ENCODE measurements at regions not wholly inside any gene's neighbourhood (a gene's known extent, or its start where the extent isn't known, plus 50 kb on each side); places are given as distances from the start of the nearest gene placed in this dataset.

DNA sequence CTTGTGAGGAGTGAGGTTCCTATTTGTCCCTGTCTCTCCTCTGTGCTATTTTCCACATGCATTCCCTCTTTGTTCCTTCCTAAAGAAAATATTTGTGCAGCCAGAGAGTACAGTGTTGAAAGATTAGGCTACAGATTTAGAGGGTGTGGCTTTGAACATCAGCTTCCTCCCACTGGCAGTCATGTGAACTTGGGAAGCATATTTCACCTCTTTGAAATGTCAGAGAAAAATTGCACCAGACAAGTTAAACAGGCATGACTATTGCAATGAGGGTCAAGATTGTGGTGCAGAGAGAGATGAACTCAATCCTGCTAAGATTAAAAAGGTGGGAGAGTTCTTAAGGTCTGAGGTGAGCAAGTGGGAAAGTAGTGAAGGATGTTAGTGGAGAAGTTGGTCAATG is 641.0 kb downstream of the DNAH5 start:
- Histone ChIP-seq H3K27ac (ENCODE audit: insufficient read depth in 1 of 2, low read depth in 1 of 2, low read length in 2 of 2, poor library complexity in 1 of 2, severe bottlenecking in 2 of 2) (no peak overlapping the region), H3K27me3 (replicated peaks in 2 of 5; ENCODE audit: control insufficient read depth in 4 of 5, insufficient read depth in 5 of 5, low read length in 4 of 5) (peaks cover 0 to 2% (median 0%) of the 10 kb centered on the region in 5 experiments), H3K36me3 (ENCODE audit: control insufficient read depth in 4 of 4, insufficient read depth in 4 of 4, low read length in 3 of 4) (no peaks in the 10 kb centered on the region), H3K4me3 (ENCODE audit: control insufficient read depth in 1 of 7, extremely low read depth in 1 of 7, insufficient read depth in 4 of 7, low read depth in 2 of 7, low read length in 6 of 7) (no peak overlapping the region), H3K4me1 (ENCODE audit: control extremely low read depth in 1 of 4, control insufficient read depth in 4 of 4, insufficient read depth in 4 of 4, low read length in 3 of 4) (no peaks in the 10 kb centered on the region), H3K9me3 (ENCODE audit: control extremely low read depth in 1 of 5, control insufficient read depth in 4 of 5, insufficient read depth in 2 of 5, low read depth in 1 of 5, low read length in 4 of 5) (peaks cover 0 to 2% (median 0%) of the 10 kb centered on the region in 5 experiments)
- CTCF ChIA-PET: no interaction called here
- POLR2A ChIA-PET: no interaction called here
- no peak for DNase-seq

GRCh38 chr5:13278811-13279210 is 665.7 kb downstream of the DNAH5 start:
- Histone ChIP-seq H3K4me3 (ENCODE audit: control insufficient read depth in 1 of 7, extremely low read depth in 1 of 7, insufficient read depth in 4 of 7, low read depth in 2 of 7, low read length in 6 of 7) (no peak overlapping the region), H3K36me3 (ENCODE audit: control insufficient read depth in 4 of 4, insufficient read depth in 4 of 4, low read length in 3 of 4) (no peaks in the 10 kb centered on the region), H3K27ac (ENCODE audit: insufficient read depth in 1 of 2, low read depth in 1 of 2, low read length in 2 of 2, poor library complexity in 1 of 2, severe bottlenecking in 2 of 2) (no peak overlapping the region), H3K27me3 (replicated peaks in 2 of 5; ENCODE audit: control insufficient read depth in 4 of 5, insufficient read depth in 5 of 5, low read length in 4 of 5) (peaks cover 0 to 1% (median 0%) of the 10 kb centered on the region in 5 experiments), H3K4me1 (ENCODE audit: control extremely low read depth in 1 of 4, control insufficient read depth in 4 of 4, insufficient read depth in 4 of 4, low read length in 3 of 4) (no peaks in the 10 kb centered on the region), H3K9me3 (ENCODE audit: control extremely low read depth in 1 of 5, control insufficient read depth in 4 of 5, insufficient read depth in 2 of 5, low read depth in 1 of 5, low read length in 4 of 5) (peaks cover 0 to under 1% (median 0%) of the 10 kb centered on the region in 5 experiments)
- 100% methylated on average over 2 of the region's 2 CpGs for WGBS (ENCODE audit: insufficient coverage)
- ChIA-PET CTCF (no interaction called here), POLR2A (no interaction called here)
- DNase-seq: no peak

GRCh38 chr5:13278148-13278547 is 666.3 kb downstream of the DNAH5 start:
- ChIA-PET CTCF (no interaction called here), POLR2A (no interaction called here)
- Histone ChIP-seq H3K4me1 (ENCODE audit: control extremely low read depth in 1 of 4, control insufficient read depth in 4 of 4, insufficient read depth in 4 of 4, low read length in 3 of 4) (no peaks in the 10 kb centered on the region), H3K4me3 (ENCODE audit: control insufficient read depth in 1 of 7, extremely low read depth in 1 of 7, insufficient read depth in 4 of 7, low read depth in 2 of 7, low read length in 6 of 7) (no peak overlapping the region), H3K27ac (ENCODE audit: insufficient read depth in 1 of 2, low read depth in 1 of 2, low read length in 2 of 2, poor library complexity in 1 of 2, severe bottlenecking in 2 of 2) (no peak overlapping the region), H3K36me3 (ENCODE audit: control insufficient read depth in 4 of 4, insufficient read depth in 4 of 4, low read length in 3 of 4) (no peaks in the 10 kb centered on the region), H3K27me3 (replicated peaks in 2 of 5; ENCODE audit: control insufficient read depth in 4 of 5, insufficient read depth in 5 of 5, low read length in 4 of 5) (peaks cover 0 to 1% (median 0%) of the 10 kb centered on the region in 5 experiments), H3K9me3 (ENCODE audit: control extremely low read depth in 1 of 5, control insufficient read depth in 4 of 5, insufficient read depth in 2 of 5, low read depth in 1 of 5, low read length in 4 of 5) (peaks cover 0 to 1% (median 0%) of the 10 kb centered on the region in 5 experiments)
- no peak for DNase-seq
- WGBS (ENCODE audit: insufficient coverage): 80% methylated on average over 1 of the region's 2 CpGs

DNA sequence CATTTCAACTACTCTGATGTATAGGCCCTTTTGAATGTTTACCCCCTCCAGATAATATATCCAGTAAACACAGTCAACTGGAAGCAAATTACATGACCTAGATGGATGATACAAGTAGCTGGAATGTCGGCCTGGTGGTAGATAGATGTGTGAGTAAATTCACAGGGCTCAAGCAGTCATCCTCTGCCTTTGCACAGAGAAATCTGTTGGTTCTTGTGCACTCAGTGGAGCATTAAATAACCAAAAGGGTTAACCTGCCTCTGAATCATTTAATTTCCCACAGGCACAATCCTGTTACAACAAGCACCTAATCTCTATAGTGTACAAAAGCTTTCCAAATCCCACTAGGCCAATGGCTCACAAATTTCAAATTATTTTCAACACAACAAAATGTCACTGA is 668.3 kb downstream of the DNAH5 start:
- H3K36me3 ChIP-seq (ENCODE audit: control insufficient read depth in 4 of 4, insufficient read depth in 4 of 4, low read length in 3 of 4): no peaks in the 10 kb centered on the region
- WGBS (ENCODE audit: insufficient coverage): 100% methylated on average over 1 of the region's 1 CpG
- H3K27me3 ChIP-seq (replicated peaks in 2 of 5; ENCODE audit: control insufficient read depth in 4 of 5, insufficient read depth in 5 of 5, low read length in 4 of 5): peaks cover 0 to 1% (median 0%) of the 10 kb centered on the region in 5 experiments
- peaks cover 0 to 1% (median 0%) of the 10 kb centered on the region in 5 experiments for H3K9me3 ChIP-seq (ENCODE audit: control extremely low read depth in 1 of 5, control insufficient read depth in 4 of 5, insufficient read depth in 2 of 5, low read depth in 1 of 5, low read length in 4 of 5)
- no peak overlapping the region for H3K27ac ChIP-seq (ENCODE audit: insufficient read depth in 1 of 2, low read depth in 1 of 2, low read length in 2 of 2, poor library complexity in 1 of 2, severe bottlenecking in 2 of 2)
- ChIA-PET CTCF (no interaction called here), POLR2A (no interaction called here)
- H3K4me1 ChIP-seq (ENCODE audit: control extremely low read depth in 1 of 4, control insufficient read depth in 4 of 4, insufficient read depth in 4 of 4, low read length in 3 of 4): no peaks in the 10 kb centered on the region
- no peak for DNase-seq
- no peak overlapping the region for H3K4me3 ChIP-seq (ENCODE audit: control insufficient read depth in 1 of 7, extremely low read depth in 1 of 7, insufficient read depth in 4 of 7, low read depth in 2 of 7, low read length in 6 of 7)

DNA sequence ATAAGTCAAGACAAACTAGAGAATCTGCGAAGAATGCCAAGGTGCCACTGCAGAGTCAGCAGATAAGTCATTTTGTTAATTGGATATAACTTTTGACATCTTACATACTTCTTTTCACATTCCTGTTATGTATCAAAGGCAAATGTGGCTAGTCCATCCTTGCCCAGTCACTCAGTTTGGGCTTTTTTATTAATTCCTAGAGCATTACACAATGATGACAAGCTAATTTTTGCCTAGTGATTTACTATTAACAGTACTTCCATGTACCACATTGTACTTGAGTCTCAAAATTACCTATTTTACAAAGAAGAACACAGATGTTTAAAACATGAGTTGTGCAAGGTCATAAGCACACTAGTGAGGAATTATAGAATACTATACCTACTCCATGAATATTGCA is 680.8 kb downstream of the DNAH5 start:
- POLR2A ChIA-PET: no interaction called here
- no peaks in the 10 kb centered on the region for H3K4me1 ChIP-seq (ENCODE audit: control extremely low read depth in 1 of 4, control insufficient read depth in 4 of 4, insufficient read depth in 4 of 4, low read length in 3 of 4)
- no peak overlapping the region for H3K4me3 ChIP-seq (ENCODE audit: control insufficient read depth in 1 of 7, extremely low read depth in 1 of 7, insufficient read depth in 4 of 7, low read depth in 2 of 7, low read length in 6 of 7)
- no peak overlapping the region for H3K27ac ChIP-seq (ENCODE audit: insufficient read depth in 1 of 2, low read depth in 1 of 2, low read length in 2 of 2, poor library complexity in 1 of 2, severe bottlenecking in 2 of 2)
- no peak for DNase-seq
- CTCF ChIA-PET: no interaction called here
- peaks cover 0 to 4% (median 0%) of the 10 kb centered on the region in 5 experiments for H3K9me3 ChIP-seq (ENCODE audit: control extremely low read depth in 1 of 5, control insufficient read depth in 4 of 5, insufficient read depth in 2 of 5, low read depth in 1 of 5, low read length in 4 of 5)
- H3K36me3 ChIP-seq (ENCODE audit: control insufficient read depth in 4 of 4, insufficient read depth in 4 of 4, low read length in 3 of 4): no peaks in the 10 kb centered on the region
- WGBS (ENCODE audit: insufficient coverage): 100% methylated on average over 1 of the region's 1 CpG
- no peaks in the 10 kb centered on the region for H3K27me3 ChIP-seq (replicated peaks in 2 of 5; ENCODE audit: control insufficient read depth in 4 of 5, insufficient read depth in 5 of 5, low read length in 4 of 5)

DNA sequence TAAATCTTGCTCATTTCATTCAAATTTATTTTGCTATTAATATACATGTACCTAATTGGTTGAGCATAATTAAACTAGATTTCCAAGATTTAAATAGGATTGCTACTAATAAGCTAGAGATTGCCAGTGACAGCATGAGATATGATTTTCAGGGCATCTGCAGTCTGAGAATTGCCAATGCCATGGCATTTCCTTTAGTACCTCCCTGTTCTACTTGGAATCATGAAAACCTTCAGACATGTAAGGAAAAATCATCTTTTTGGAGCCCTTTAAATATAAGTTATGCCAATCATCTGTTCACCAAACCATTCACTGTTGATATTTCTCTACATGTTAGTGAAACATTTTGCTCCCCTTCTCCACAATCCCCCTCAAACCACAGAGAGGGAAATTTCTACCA is 691.4 kb downstream of the DNAH5 start:
- H3K9me3 ChIP-seq (ENCODE audit: control extremely low read depth in 1 of 5, control insufficient read depth in 4 of 5, insufficient read depth in 2 of 5, low read depth in 1 of 5, low read length in 4 of 5): no peaks in the 10 kb centered on the region
- H3K27ac ChIP-seq (ENCODE audit: insufficient read depth in 1 of 2, low read depth in 1 of 2, low read length in 2 of 2, poor library complexity in 1 of 2, severe bottlenecking in 2 of 2): no peak overlapping the region
- H3K4me3 ChIP-seq (ENCODE audit: control insufficient read depth in 1 of 7, extremely low read depth in 1 of 7, insufficient read depth in 4 of 7, low read depth in 2 of 7, low read length in 6 of 7): no peak overlapping the region
- H3K4me1 ChIP-seq (ENCODE audit: control extremely low read depth in 1 of 4, control insufficient read depth in 4 of 4, insufficient read depth in 4 of 4, low read length in 3 of 4): peaks cover 0 to 9% (median 6%) of the 10 kb centered on the region in 4 experiments
- ChIA-PET POLR2A (no interaction called here), CTCF (no interaction called here)
- DNase-seq: no peak
- H3K27me3 ChIP-seq (replicated peaks in 2 of 5; ENCODE audit: control insufficient read depth in 4 of 5, insufficient read depth in 5 of 5, low read length in 4 of 5): no peaks in the 10 kb centered on the region
- no peaks in the 10 kb centered on the region for H3K36me3 ChIP-seq (ENCODE audit: control insufficient read depth in 4 of 4, insufficient read depth in 4 of 4, low read length in 3 of 4)

DNA sequence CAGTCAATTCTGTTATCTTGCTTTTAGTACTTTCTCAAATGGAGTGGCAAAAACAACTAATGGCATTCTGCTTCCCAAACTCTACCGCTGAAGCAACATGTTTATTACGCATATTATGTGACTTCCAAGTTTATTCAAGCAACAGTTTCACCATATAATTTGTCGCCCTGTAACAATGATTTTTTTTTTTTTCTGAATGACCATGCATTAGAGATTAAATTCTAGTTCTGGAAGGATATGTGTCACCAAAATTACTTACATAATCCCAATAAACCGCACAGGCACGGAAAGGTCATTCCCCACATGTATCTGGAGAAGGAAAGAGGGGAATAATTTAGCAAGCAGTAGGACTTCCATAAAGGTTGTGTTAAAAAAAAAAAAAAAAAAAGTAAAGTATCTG is 691.8 kb downstream of the DNAH5 start:
- ChIA-PET CTCF (no interaction called here), POLR2A (no interaction called here)

More for the DNA sequence above, 691.8 kb downstream of the DNAH5 start:
- no peaks in the 10 kb centered on the region for H3K36me3 ChIP-seq (ENCODE audit: control insufficient read depth in 4 of 4, insufficient read depth in 4 of 4, low read length in 3 of 4)
- H3K4me1 ChIP-seq (ENCODE audit: control extremely low read depth in 1 of 4, control insufficient read depth in 4 of 4, insufficient read depth in 4 of 4, low read length in 3 of 4): peaks cover 0 to 9% (median 6%) of the 10 kb centered on the region in 4 experiments
- no peaks in the 10 kb centered on the region for H3K9me3 ChIP-seq (ENCODE audit: control extremely low read depth in 1 of 5, control insufficient read depth in 4 of 5, insufficient read depth in 2 of 5, low read depth in 1 of 5, low read length in 4 of 5)
- H3K27me3 ChIP-seq (replicated peaks in 2 of 5; ENCODE audit: control insufficient read depth in 4 of 5, insufficient read depth in 5 of 5, low read length in 4 of 5): no peaks in the 10 kb centered on the region
- no peak overlapping the region for H3K4me3 ChIP-seq (ENCODE audit: control insufficient read depth in 1 of 7, extremely low read depth in 1 of 7, insufficient read depth in 4 of 7, low read depth in 2 of 7, low read length in 6 of 7)
- no peak for DNase-seq
- no peak overlapping the region for H3K27ac ChIP-seq (ENCODE audit: insufficient read depth in 1 of 2, low read depth in 1 of 2, low read length in 2 of 2, poor library complexity in 1 of 2, severe bottlenecking in 2 of 2)
- WGBS (ENCODE audit: insufficient coverage): no CpG with 5 or more reads among the region's 5 CpGs

Data from common myeloid progenitor, CD34-positive (primary cell).